ENCODE measurements at regions not wholly inside any gene's neighbourhood (a gene's known extent, or its start where the extent isn't known, plus 50 kb on each side); places are given as distances from the start of the nearest gene placed in this dataset.
"Not testable (repeated sequence)": the region's sequence is repeated elsewhere in the genome, so short reads cannot be mapped to it uniquely, and the experiment has no call there.

DNA sequence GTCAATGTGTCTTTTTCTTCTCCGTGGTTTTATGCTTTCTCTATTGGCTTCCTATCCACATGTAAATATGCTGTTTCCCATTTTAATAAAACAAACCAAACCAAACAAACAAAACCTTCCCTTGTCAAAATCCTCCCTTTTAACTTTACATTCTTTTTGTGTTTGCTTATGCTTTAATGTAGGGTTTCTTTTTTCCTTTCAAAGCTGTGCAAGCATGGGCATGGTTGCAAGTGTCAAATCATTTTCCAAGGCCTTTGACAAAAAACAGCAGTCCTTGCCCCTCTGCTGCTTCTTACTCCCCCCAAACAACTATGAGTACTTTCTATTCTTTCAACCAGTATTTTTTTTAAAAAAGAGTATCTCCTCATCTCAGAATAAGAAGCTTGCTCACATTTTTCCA lies 66.0 kb upstream of the ACYP2 start:
- H2BK5ac ChIP-seq (ENCODE audit: low read depth, low read length, poor library complexity, severe bottlenecking): no peak overlapping the region
- H2AFZ ChIP-seq (ENCODE audit: low read depth, low read length): no peak overlapping the region
- H3K23ac ChIP-seq (ENCODE audit: low read length in 2 of 2): no peak overlapping the region
- H2BK120ac ChIP-seq (ENCODE audit: low read depth, low read length): no peak overlapping the region
- no peak overlapping the region for H2AK5ac ChIP-seq (ENCODE audit: low read length, severe bottlenecking)
- no peak overlapping the region for H4K8ac ChIP-seq (ENCODE audit: low read length)
- H3K9ac ChIP-seq (ENCODE audit: low read length): no peak overlapping the region
- no peak overlapping the region for H4K91ac ChIP-seq (ENCODE audit: low read length)
- H3K36me3 ChIP-seq (ENCODE audit: control insufficient read depth in 1 of 2, insufficient read depth in 2 of 2, low read depth in 1 of 2, low read length in 2 of 2): peaks cover 4 to 10% of the 10 kb centered on the region in 2 experiments
- H3K4me1 ChIP-seq (ENCODE audit: control insufficient read depth, insufficient read depth, low read depth, low read length): peaks cover 4% of the 10 kb centered on the region
- H2BK12ac ChIP-seq (ENCODE audit: low read length in 2 of 2): no peak overlapping the region
- H3K14ac ChIP-seq (ENCODE audit: low read length in 2 of 2): no peak overlapping the region
- DNase-seq: no peak
- H3K27ac ChIP-seq (ENCODE audit: low read length, poor library complexity, severe bottlenecking): no peak overlapping the region
- 82% methylated on average over 1 of the region's 1 CpG for WGBS
- H3K27me3 ChIP-seq (ENCODE audit: control insufficient read depth in 1 of 2, insufficient read depth in 1 of 2, low read length in 2 of 2): no peaks in the 10 kb centered on the region
- H3K9me3 ChIP-seq (ENCODE audit: control insufficient read depth, low read length): no peaks in the 10 kb centered on the region
- H2BK15ac ChIP-seq (ENCODE audit: low read depth, poor library complexity, severe bottlenecking): no peak overlapping the region
- no peak overlapping the region for H3K4me2 ChIP-seq (ENCODE audit: low read length, poor library complexity, severe bottlenecking)
- no peak overlapping the region for H3K18ac ChIP-seq (ENCODE audit: low read depth in 1 of 2, low read length in 2 of 2)
- no peak overlapping the region for H3K4ac ChIP-seq (ENCODE audit: low read depth in 1 of 2, low read length in 2 of 2)
- no peak overlapping the region for H3K4me3 ChIP-seq (ENCODE audit: insufficient read depth in 1 of 2, low read depth in 1 of 2, low read length in 2 of 2)
- H3K79me1 ChIP-seq (replicated peaks; ENCODE audit: low read length, poor library complexity, severe bottlenecking): no peaks in the 10 kb centered on the region

GRCh38 chr2:54048896-54049295 lies 66.5 kb upstream of the ACYP2 start:
- H3K27ac ChIP-seq (ENCODE audit: low read length, poor library complexity, severe bottlenecking); H4K91ac ChIP-seq (ENCODE audit: low read length); H2AK5ac ChIP-seq (ENCODE audit: low read length, severe bottlenecking); H2BK15ac ChIP-seq (ENCODE audit: low read depth, poor library complexity, severe bottlenecking); H3K4me3 ChIP-seq (ENCODE audit: insufficient read depth in 1 of 2, low read depth in 1 of 2, low read length in 2 of 2); H3K18ac ChIP-seq (ENCODE audit: low read depth in 1 of 2, low read length in 2 of 2); H2BK12ac ChIP-seq (ENCODE audit: low read length in 2 of 2); H3K27me3 ChIP-seq (ENCODE audit: control insufficient read depth in 1 of 2, insufficient read depth in 1 of 2, low read length in 2 of 2); H3K4me1 ChIP-seq (ENCODE audit: control insufficient read depth, insufficient read depth, low read depth, low read length); DNase-seq; H3K9me3 ChIP-seq (ENCODE audit: control insufficient read depth, low read length); H3K9ac ChIP-seq (ENCODE audit: low read length); H3K4me2 ChIP-seq (ENCODE audit: low read length, poor library complexity, severe bottlenecking); H3K79me1 ChIP-seq (replicated peaks; ENCODE audit: low read length, poor library complexity, severe bottlenecking); H4K8ac ChIP-seq (ENCODE audit: low read length); H2BK120ac ChIP-seq (ENCODE audit: low read depth, low read length); H2AFZ ChIP-seq (ENCODE audit: low read depth, low read length); H3K4ac ChIP-seq (ENCODE audit: low read depth in 1 of 2, low read length in 2 of 2); H2BK5ac ChIP-seq (ENCODE audit: low read depth, low read length, poor library complexity, severe bottlenecking); H3K14ac ChIP-seq (ENCODE audit: low read length in 2 of 2); H3K23ac ChIP-seq (ENCODE audit: low read length in 2 of 2): not testable (repeated sequence)
- 85% methylated on average over 7 of the region's 7 CpGs for WGBS
- peaks cover 4 to 10% of the 10 kb centered on the region in 2 experiments for H3K36me3 ChIP-seq (ENCODE audit: control insufficient read depth in 1 of 2, insufficient read depth in 2 of 2, low read depth in 1 of 2, low read length in 2 of 2)

DNA sequence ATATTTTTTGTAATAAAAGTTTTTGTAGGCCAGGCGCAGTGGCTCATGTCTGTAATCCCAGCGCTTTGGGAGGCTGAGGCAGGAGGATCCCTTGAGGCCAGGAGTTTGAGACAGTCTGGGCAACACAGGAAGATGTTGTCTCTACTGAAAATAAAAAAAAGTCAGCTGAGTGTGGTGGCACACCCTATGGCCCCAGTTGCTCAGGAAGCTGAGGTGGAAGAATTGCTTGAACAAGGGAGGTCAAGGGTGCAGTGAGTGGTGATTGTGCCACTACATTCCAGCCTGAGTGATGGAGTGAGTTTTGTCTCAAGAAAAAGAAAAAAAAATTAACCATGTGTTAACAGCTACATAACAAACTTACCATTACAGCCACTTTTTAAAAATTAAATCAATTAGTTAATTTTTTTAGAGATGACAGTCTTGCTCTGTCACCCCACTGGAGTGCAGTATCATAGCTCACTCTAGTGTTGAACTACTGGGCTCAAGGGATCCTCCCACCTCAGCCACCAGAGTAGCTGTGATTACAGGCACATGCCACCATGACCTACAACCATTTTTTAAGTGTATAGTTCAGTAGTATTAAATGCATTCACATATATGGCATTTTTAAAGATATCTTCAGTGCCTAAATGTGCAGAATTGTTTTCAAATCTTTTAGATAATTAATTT lies 67.2 kb upstream of the ACYP2 start:
- no peak overlapping the region for H3K27ac ChIP-seq (ENCODE audit: low read length, poor library complexity, severe bottlenecking)
- H3K27me3 ChIP-seq (ENCODE audit: control insufficient read depth in 1 of 2, insufficient read depth in 1 of 2, low read length in 2 of 2): no peaks in the 10 kb centered on the region
- no peak overlapping the region for H2BK120ac ChIP-seq (ENCODE audit: low read depth, low read length)
- no peak overlapping the region for H3K4ac ChIP-seq (ENCODE audit: low read depth in 1 of 2, low read length in 2 of 2)
- H3K4me3 ChIP-seq (ENCODE audit: insufficient read depth in 1 of 2, low read depth in 1 of 2, low read length in 2 of 2): no peak overlapping the region
- 96% methylated on average over 2 of the region's 2 CpGs for WGBS
- no peak overlapping the region for H2BK5ac ChIP-seq (ENCODE audit: low read depth, low read length, poor library complexity, severe bottlenecking)
- H4K91ac ChIP-seq (ENCODE audit: low read length): no peak overlapping the region
- H4K8ac ChIP-seq (ENCODE audit: low read length): no peak overlapping the region
- H2BK15ac ChIP-seq (ENCODE audit: low read depth, poor library complexity, severe bottlenecking): no peak overlapping the region
- no peak for DNase-seq
- no peak overlapping the region for H3K9ac ChIP-seq (ENCODE audit: low read length)
- no peak overlapping the region for H3K18ac ChIP-seq (ENCODE audit: low read depth in 1 of 2, low read length in 2 of 2)
- no peak overlapping the region for H3K4me2 ChIP-seq (ENCODE audit: low read length, poor library complexity, severe bottlenecking)
- H2AK5ac ChIP-seq (ENCODE audit: low read length, severe bottlenecking): no peak overlapping the region
- no peak overlapping the region for H3K23ac ChIP-seq (ENCODE audit: low read length in 2 of 2)
- H3K36me3 ChIP-seq (ENCODE audit: control insufficient read depth in 1 of 2, insufficient read depth in 2 of 2, low read depth in 1 of 2, low read length in 2 of 2): peaks cover 2 to 10% of the 10 kb centered on the region in 2 experiments
- no peak overlapping the region for H2AFZ ChIP-seq (ENCODE audit: low read depth, low read length)
- peaks cover 4% of the 10 kb centered on the region for H3K4me1 ChIP-seq (ENCODE audit: control insufficient read depth, insufficient read depth, low read depth, low read length)
- no peak overlapping the region for H3K14ac ChIP-seq (ENCODE audit: low read length in 2 of 2)
- H3K9me3 ChIP-seq (ENCODE audit: control insufficient read depth, low read length): no peaks in the 10 kb centered on the region
- no peaks in the 10 kb centered on the region for H3K79me1 ChIP-seq (replicated peaks; ENCODE audit: low read length, poor library complexity, severe bottlenecking)
- no peak overlapping the region for H2BK12ac ChIP-seq (ENCODE audit: low read length in 2 of 2)

GRCh38 chr2:54047658-54048057 lies 67.8 kb upstream of the ACYP2 start:
- Histone ChIP-seq H3K4me1 (ENCODE audit: control insufficient read depth, insufficient read depth, low read depth, low read length) (peaks cover 4% of the 10 kb centered on the region), H3K23ac (ENCODE audit: low read length in 2 of 2) (no peak overlapping the region), H3K27ac (ENCODE audit: low read length, poor library complexity, severe bottlenecking) (no peak overlapping the region), H4K8ac (ENCODE audit: low read length) (no peak overlapping the region), H3K4ac (ENCODE audit: low read depth in 1 of 2, low read length in 2 of 2) (no peak overlapping the region), H3K9me3 (ENCODE audit: control insufficient read depth, low read length) (no peaks in the 10 kb centered on the region), H2AFZ (ENCODE audit: low read depth, low read length) (no peak overlapping the region), H3K79me1 (replicated peaks; ENCODE audit: low read length, poor library complexity, severe bottlenecking) (no peaks in the 10 kb centered on the region), H3K4me2 (ENCODE audit: low read length, poor library complexity, severe bottlenecking) (no peak overlapping the region), H3K18ac (ENCODE audit: low read depth in 1 of 2, low read length in 2 of 2) (no peak overlapping the region), H2BK5ac (ENCODE audit: low read depth, low read length, poor library complexity, severe bottlenecking) (no peak overlapping the region), H3K36me3 (ENCODE audit: control insufficient read depth in 1 of 2, insufficient read depth in 2 of 2, low read depth in 1 of 2, low read length in 2 of 2) (peaks cover 0 to 10% of the 10 kb centered on the region in 2 experiments), H3K4me3 (ENCODE audit: insufficient read depth in 1 of 2, low read depth in 1 of 2, low read length in 2 of 2) (no peak overlapping the region), H3K27me3 (ENCODE audit: control insufficient read depth in 1 of 2, insufficient read depth in 1 of 2, low read length in 2 of 2) (no peaks in the 10 kb centered on the region), H2AK5ac (ENCODE audit: low read length, severe bottlenecking) (no peak overlapping the region), H4K91ac (ENCODE audit: low read length) (no peak overlapping the region), H3K14ac (ENCODE audit: low read length in 2 of 2) (no peak overlapping the region), H3K9ac (ENCODE audit: low read length) (no peak overlapping the region), H2BK12ac (ENCODE audit: low read length in 2 of 2) (no peak overlapping the region), H2BK15ac (ENCODE audit: low read depth, poor library complexity, severe bottlenecking) (no peak overlapping the region), H2BK120ac (ENCODE audit: low read depth, low read length) (no peak overlapping the region)
- no peak for DNase-seq
- WGBS: 75% methylated on average over 2 of the region's 3 CpGs
